T-helper 17 cell (primary cell): ENCODE measurements at regions not wholly inside any gene's neighbourhood (a gene's known extent, or its start where the extent isn't known, plus 50 kb on each side); places are given as distances from the start of the nearest gene placed in this dataset.

Experiments
- ATAC-seq: fragments of 150-1000 bp; cut with Tn5 transposase; 2 replicates; pipeline ENCODE4 v1.10.0; 2021; ENCODE audit warnings: mild to moderate bottlenecking, moderate library complexity
- DNase-seq, 3 donors: peaks; one replicate each; pipeline versions ENCODE4 v3.0.0 to v3.0.0-alpha.2; 2020 to 2021
- H3K9me3 ChIP-seq: one replicate; pipeline ENCODE4 v1.7.0; 2013; ENCODE audit warnings: low read length, mild to moderate bottlenecking; ENCODE audit not compliant: control insufficient read depth, poor library complexity, severe bottlenecking
- H3K27ac Mint-ChIP-seq: one replicate; pipeline ENCODE4 v1.8.0; 2022; ENCODE audit warnings: mild to moderate bottlenecking, moderate library complexity, mixed read lengths
- H3K27me3 Mint-ChIP-seq: one replicate; pipeline ENCODE4 v1.8.0; 2022; ENCODE audit warnings: mixed read lengths
- H3K36me3 Mint-ChIP-seq: one replicate; pipeline ENCODE4 v1.8.0; 2022; ENCODE audit warnings: low read depth, mixed read lengths
- H3K4me1 Mint-ChIP-seq: one replicate; pipeline ENCODE4 v1.8.0; 2022; ENCODE audit warnings: mild to moderate bottlenecking, mixed read lengths
- H3K4me3 Mint-ChIP-seq: one replicate; pipeline ENCODE4 v1.8.0; 2022; ENCODE audit warnings: mild to moderate bottlenecking, moderate library complexity, mixed read lengths

DNA sequence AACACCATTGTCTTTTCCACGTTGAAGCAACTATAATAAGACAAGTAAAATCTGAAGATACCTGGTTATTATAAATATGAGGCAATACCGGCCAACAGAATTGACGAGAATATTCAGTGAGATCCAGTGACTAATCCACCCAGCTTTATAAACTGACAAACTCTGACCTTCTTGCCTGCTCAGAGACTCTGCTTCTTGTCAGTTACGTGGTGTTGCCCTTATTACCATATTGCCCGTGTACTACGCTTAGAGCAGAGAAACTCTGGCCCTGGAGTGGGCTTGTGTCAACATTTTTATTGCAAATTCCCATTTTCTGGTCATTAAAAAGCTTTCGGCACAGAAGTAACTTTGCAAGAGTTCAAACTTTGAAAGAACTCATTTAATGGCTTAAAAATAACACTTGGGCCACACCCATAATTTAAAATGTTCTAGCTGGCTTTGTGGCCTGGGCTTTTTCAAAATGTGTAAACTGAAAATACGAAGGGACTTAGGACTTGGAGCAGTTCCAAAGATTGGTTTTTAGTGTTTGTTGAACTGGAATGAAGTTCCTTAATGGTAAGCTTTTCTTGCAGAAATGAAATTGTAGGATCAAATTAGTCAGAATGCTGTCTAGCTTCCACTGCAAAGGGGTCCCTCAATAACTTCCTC, 266.2 kb downstream of the LMO4 start:
- no peaks in the 10 kb centered on the region for H3K9me3 ChIP-seq
- no peak for ATAC-seq
- Mint-ChIP-seq H3K36me3 (no peaks in the 10 kb centered on the region), H3K27me3 (no peaks in the 10 kb centered on the region), H3K27ac (no peak overlapping the region), H3K4me1 (no peaks in the 10 kb centered on the region), H3K4me3 (no peak overlapping the region)
- no peak for DNase-seq

DNA sequence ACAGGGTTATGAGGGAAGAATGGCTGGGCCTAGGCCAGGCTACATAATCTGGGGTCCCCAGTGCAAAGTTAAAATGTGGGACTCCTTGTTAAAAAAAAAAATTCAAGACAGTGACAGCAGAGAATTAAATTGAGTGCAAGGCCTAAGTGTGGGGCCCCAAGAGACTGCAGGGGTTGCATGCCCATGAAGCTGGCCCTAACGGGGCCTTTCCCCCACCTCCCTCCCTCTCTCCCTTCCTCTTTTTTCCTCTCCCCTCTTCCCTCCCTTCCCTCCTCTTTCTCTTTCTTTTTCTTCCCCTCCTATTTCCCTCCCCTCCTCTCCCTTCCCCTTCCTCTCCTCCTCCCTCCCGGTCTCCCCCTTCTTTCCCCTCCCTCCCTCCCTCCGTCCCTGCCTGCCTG, 266.7 kb downstream of the LMO4 start:
- Mint-ChIP-seq H3K4me1 (no peaks in the 10 kb centered on the region), H3K4me3 (no peak overlapping the region), H3K27ac (no peak overlapping the region), H3K36me3 (no peaks in the 10 kb centered on the region), H3K27me3 (no peaks in the 10 kb centered on the region)
- DNase-seq (no peak), ATAC-seq (no peak)
- H3K9me3 ChIP-seq, result no peaks in the 10 kb centered on the region

DNA sequence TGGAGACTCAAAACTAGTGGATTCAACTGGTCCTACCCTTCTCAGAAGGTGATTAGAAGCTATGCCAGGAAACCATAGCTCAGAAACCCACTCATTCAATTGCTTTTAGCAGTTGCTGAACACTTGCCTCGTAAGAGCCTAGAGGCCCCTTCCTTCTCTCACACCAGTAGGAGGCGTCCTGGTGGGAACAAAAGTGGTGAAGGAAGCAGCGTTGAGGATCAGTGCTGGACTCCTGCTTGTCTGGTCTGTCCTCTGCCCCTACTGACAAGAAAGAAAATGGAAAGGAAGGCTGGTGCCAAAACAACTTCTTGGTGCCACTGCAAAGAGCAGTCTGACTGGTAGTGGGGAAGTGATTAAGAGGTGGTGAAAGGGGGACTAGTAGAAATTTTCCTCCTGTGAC, 269.7 kb downstream of the LMO4 start:
- Mint-ChIP-seq H3K27ac (no peak overlapping the region), H3K36me3 (no peaks in the 10 kb centered on the region), H3K27me3 (no peaks in the 10 kb centered on the region), H3K4me3 (no peak overlapping the region), H3K4me1 (no peaks in the 10 kb centered on the region)
- H3K9me3 ChIP-seq, result no peaks in the 10 kb centered on the region
- DNase-seq (no peak), ATAC-seq (no peak)

DNA sequence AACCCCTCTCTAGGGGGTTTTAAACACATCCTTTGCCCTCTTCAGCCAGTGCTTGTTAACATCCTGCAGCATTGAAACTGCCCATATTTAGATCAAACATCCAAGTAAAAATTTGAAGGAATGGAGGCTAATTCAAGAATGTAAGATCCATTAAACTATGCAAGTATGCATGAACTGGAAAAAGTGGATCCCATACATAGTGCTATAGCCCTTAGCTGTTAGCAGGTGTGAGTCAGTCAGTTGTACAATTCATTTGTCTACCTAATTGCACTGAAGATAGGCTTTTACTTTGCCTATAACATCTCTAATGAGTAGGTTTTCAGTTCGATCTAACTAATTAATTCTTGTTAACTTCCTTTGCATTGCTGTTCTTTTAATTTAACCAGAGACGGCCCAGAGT, 270.9 kb downstream of the LMO4 start:
- no peaks in the 10 kb centered on the region for H3K36me3 Mint-ChIP-seq
- peaks cover 7% of the 10 kb centered on the region for H3K27me3 Mint-ChIP-seq
- ATAC-seq (no peak), DNase-seq (no peak)
- H3K4me1 Mint-ChIP-seq, result no peaks in the 10 kb centered on the region
- H3K27ac Mint-ChIP-seq, result no peak overlapping the region
- no peaks in the 10 kb centered on the region for H3K9me3 ChIP-seq
- H3K4me3 Mint-ChIP-seq, result no peak overlapping the region

DNA sequence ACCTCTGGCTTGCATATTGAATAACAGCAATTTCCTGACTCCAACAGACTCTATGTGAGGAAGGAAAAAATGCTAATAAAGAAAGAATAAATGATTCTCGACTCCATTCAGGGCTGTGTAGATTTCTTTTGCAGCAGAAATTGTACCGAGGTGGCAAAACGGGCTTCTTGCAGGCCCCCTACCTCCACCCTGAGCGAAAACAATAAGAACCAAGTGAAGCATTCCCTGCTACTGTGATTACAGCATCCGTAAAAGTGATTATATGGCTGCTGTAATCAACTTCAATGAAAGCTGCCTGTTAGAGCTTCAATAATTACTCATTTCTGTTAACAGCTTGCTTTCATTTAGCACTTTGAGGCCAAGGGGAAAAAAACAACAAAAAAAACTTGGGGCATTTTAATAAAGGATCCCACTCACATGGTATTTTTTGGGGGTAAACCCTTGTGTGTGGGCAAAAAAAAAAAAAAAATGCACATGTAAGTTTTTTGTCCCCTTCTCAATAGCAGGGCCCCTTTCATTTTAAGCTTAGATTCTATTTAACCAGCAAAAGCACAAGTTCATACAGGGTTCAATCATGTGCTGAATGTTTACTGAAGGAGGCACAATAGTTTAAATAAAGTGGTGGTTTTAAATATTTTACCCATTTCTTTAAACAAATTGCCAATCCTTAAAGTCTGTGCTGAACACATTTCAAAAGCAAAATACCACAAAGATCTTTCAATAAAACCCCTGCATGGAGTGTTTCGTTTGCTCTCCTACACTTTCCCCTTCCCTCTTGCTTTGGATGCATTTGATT, 271.6 kb downstream of the LMO4 start:
- no peaks in the 10 kb centered on the region for H3K9me3 ChIP-seq
- Mint-ChIP-seq H3K4me3 (no peak overlapping the region), H3K4me1 (no peaks in the 10 kb centered on the region), H3K27ac (no peak overlapping the region), H3K27me3 (peaks cover 7% of the 10 kb centered on the region), H3K36me3 (no peaks in the 10 kb centered on the region)
- DNase-seq (no peak), ATAC-seq (no peak)

DNA sequence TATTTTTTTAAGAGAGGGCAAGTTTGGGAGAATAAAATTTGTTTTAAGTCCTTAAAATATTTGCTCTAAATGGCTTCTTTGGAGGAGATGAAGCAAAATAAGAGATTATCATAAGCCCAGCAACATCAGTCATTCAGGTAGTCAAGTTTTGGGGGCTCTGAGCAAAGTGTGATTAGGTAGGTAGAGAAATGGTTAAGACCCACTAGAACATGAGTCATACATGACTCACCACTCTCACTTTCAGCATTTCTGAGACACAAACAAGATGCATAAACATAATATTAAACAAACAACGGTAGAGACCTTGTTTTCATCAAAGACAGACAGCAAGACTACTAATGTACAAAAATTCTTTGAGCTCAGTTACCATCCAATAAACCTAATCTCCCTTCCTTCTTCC, 272.2 kb downstream of the LMO4 start:
- H3K27ac Mint-ChIP-seq, result no peak overlapping the region
- peaks cover 7% of the 10 kb centered on the region for H3K27me3 Mint-ChIP-seq
- H3K9me3 ChIP-seq, result no peaks in the 10 kb centered on the region
- ATAC-seq (no peak), DNase-seq (no peak)
- no peak overlapping the region for H3K4me3 Mint-ChIP-seq
- H3K36me3 Mint-ChIP-seq, result no peaks in the 10 kb centered on the region
- H3K4me1 Mint-ChIP-seq, result no peaks in the 10 kb centered on the region

DNA sequence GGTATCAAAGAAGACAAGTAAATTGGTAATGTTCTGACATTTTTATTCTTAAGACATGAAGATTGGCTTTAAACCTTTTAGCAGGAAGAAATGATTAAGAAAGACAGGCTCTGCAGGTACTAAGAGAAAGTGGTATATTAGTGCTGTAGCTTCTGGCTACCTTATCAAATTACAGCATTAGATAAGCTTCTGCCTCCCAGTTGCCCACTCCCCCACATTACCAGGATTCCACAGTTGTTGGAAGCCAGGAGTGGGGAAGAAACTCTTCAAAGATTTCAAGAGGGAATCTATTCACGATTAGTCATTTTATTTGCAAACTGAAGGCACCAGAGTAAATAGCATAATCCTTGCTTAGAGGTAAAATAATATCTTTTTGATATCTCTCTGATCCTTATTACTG, 274.9 kb downstream of the LMO4 start:
- Mint-ChIP-seq H3K4me1 (no peaks in the 10 kb centered on the region), H3K27ac (no peak overlapping the region), H3K27me3 (peaks cover 15% of the 10 kb centered on the region), H3K4me3 (no peak overlapping the region), H3K36me3 (no peaks in the 10 kb centered on the region)
- DNase-seq, result no peak
- H3K9me3 ChIP-seq, result no peaks in the 10 kb centered on the region
- ATAC-seq, result no peak

DNA sequence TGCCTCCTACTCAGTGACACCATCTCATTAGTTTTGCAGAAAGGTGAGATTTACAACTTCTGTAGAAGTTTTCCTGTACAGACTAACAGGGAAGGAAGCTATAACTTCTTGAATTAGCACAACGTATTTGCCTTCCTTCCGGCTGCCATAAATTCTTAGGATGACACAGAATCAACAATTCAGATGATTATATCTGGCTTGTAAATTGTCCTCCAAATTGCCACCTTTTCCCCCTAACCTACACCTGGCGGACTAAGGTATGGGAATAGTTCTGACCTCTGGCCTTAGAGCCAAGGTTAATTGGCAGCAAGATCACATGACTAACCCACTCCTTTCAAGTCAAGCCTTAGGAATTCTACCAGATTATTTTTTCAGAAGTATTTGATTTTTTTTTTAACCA, 284.3 kb downstream of the LMO4 start:
- DNase-seq (no peak), ATAC-seq (no peak)
- H3K9me3 ChIP-seq, result no peaks in the 10 kb centered on the region
- H3K27me3 Mint-ChIP-seq, result peaks cover 8% of the 10 kb centered on the region
- H3K4me3 Mint-ChIP-seq, result no peak overlapping the region
- no peaks in the 10 kb centered on the region for H3K4me1 Mint-ChIP-seq
- H3K27ac Mint-ChIP-seq, result no peak overlapping the region
- H3K36me3 Mint-ChIP-seq, result no peaks in the 10 kb centered on the region

DNA sequence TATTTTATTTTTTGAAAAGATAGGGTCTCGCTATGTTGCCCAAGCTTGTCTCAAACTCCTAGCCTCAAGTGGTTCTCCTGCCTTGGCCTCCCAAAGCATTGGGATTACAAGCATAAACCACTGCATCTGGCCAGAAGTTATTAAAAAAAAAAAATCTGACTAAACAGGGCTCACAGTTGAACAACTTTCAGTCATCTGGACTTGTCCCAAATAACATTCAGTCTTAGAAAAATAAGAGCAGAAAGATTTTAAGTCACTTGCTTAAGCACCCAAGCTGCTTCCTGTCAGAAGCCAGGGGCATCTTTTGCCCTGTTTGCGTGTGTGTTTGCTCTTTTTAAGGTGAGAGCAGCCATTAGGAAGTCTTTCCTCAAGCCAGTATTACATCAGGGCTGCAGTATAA, 286.8 kb downstream of the LMO4 start:
- Mint-ChIP-seq H3K4me3 (no peak overlapping the region), H3K4me1 (no peaks in the 10 kb centered on the region), H3K27ac (no peak overlapping the region), H3K27me3 (peaks cover 8% of the 10 kb centered on the region), H3K36me3 (no peaks in the 10 kb centered on the region)
- ATAC-seq, result no peak
- DNase-seq, result no peak
- H3K9me3 ChIP-seq, result no peaks in the 10 kb centered on the region

DNA sequence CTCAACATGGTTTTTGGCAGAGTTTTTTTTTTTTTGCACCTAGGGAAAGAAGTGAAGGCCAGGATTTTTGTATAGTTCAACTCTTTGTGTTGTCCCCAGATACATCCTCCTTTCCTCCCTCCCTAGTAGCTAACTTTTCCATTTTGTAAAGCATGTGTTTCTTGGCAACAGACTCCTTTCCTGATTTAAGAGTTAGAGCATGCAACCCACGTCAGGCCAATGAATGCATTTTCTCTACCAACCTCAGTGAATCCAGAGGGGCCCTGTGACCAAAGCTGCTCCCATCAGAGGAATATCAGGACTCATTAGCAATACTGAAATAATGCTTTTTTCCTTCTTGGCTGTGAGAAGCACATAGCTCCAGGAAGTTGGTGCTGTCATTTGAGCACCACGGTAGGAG, 287.2 kb downstream of the LMO4 start:
- DNase-seq (no peak), ATAC-seq (no peak)
- H3K36me3 Mint-ChIP-seq, result no peaks in the 10 kb centered on the region
- H3K4me1 Mint-ChIP-seq, result no peaks in the 10 kb centered on the region
- H3K27me3 Mint-ChIP-seq, result peaks cover 8% of the 10 kb centered on the region
- no peaks in the 10 kb centered on the region for H3K9me3 ChIP-seq
- H3K4me3 Mint-ChIP-seq, result no peak overlapping the region
- H3K27ac Mint-ChIP-seq, result no peak overlapping the region

DNA sequence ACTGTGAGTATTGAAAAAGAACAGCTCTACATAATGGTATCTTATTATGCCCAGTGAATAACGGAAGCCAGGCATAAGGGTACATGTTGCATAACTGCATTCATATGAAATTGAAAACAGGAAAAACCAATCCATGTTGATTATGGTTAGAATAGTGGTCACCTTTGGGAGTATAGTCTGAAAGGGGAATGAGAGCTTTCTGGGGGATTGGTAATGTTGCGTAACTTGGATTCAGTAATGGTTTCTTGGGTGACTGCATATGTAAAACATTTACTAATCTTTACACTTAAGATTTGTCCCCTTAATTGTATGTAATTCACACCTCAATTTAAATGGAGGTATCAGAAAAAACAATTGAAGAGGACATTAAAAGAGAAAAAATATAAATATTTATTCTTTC, 292.1 kb downstream of the LMO4 start:
- no peak for DNase-seq
- no peaks in the 10 kb centered on the region for H3K36me3 Mint-ChIP-seq

DNA sequence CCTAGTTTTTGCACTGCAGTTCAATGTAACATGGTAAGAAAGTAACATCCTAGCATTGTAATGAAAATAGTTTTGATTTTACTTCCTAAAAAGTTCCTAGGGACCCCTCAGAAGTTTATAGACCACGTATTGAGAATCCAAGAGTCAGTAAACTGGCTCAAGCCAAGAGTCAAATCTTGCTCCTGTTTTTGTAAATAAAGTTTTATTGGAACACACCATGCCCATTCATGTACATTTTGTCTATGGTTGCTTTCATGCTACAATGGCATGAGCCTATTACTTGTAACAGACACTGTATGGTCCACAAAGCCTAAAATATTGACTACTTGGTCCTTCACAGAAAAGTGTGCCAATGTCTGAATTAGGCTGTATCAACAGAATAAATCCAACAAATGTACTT, 301.0 kb downstream of the LMO4 start:
- Mint-ChIP-seq H3K4me3 (no peak overlapping the region), H3K4me1 (peaks cover 4% of the 10 kb centered on the region), H3K27me3 (no peaks in the 10 kb centered on the region), H3K27ac (no peak overlapping the region), H3K36me3 (no peaks in the 10 kb centered on the region)
- no peak for ATAC-seq
- no peak for DNase-seq
- H3K9me3 ChIP-seq, result no peaks in the 10 kb centered on the region

More for the DNA sequence above, 292.1 kb downstream of the LMO4 start:
- peaks cover 8% of the 10 kb centered on the region for H3K27me3 Mint-ChIP-seq
- H3K4me1 Mint-ChIP-seq, result peaks cover 2% of the 10 kb centered on the region
- H3K27ac Mint-ChIP-seq, result no peak overlapping the region
- H3K4me3 Mint-ChIP-seq, result no peak overlapping the region
- no peaks in the 10 kb centered on the region for H3K9me3 ChIP-seq
- ATAC-seq, result no peak

DNA sequence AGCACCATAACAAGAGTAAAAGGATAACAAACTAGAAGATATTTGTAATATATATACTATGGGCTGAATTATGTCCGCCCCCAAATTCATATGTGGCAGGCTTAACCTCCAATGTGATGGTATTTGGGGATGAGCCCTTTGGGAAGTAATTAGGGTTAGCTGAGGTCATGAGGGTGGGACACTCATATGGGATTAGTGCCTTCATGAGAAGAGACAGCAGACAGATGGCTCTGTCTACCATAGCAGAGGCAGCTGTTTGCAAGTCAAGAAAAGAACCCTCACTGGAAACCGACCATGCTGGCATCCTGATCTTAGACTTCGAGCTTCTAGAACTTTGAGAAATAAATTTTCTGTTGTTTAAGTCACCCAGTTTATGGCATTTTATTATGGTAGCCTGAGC, 303.6 kb downstream of the LMO4 start:
- H3K4me3 Mint-ChIP-seq, result no peak overlapping the region
- ATAC-seq, result no peak
- H3K36me3 Mint-ChIP-seq, result no peaks in the 10 kb centered on the region
- no peaks in the 10 kb centered on the region for H3K27me3 Mint-ChIP-seq
- no peaks in the 10 kb centered on the region for H3K4me1 Mint-ChIP-seq
- H3K9me3 ChIP-seq, result no peaks in the 10 kb centered on the region
- DNase-seq, result no peak
- H3K27ac Mint-ChIP-seq, result no peak overlapping the region
